ENCODE measurements at regions not wholly inside any gene's neighbourhood (a gene's known extent, or its start where the extent isn't known, plus 50 kb on each side); places are given as distances from the start of the nearest gene placed in this dataset.

DNA sequence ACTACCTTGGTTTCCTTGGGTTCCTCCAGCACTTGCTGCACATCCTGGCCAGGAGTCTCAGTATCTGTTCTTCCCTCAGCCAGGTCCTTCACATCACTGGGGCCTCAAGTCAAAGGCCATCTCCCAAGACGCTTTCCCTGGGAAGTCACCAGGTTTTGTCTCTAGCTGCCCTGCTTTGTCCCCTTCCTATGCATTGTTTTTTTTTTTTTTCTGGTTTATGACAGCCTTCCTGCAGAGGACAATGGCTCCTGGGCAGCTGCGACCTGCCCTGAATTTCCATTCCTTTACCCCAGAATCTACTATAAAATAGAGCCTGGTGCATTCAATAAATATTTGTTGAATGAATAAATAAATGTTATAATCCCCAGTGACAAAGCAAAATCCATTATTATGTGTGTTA is 687.3 kb downstream of the QKI start:
- no peak overlapping the region for H3K4me3 Mint-ChIP-seq (ENCODE audit: unreplicated experiment)
- no peaks in the 10 kb centered on the region for H3K27me3 Mint-ChIP-seq (ENCODE audit: low read depth, unreplicated experiment)
- TF ChIP-seq, protein P1, sequence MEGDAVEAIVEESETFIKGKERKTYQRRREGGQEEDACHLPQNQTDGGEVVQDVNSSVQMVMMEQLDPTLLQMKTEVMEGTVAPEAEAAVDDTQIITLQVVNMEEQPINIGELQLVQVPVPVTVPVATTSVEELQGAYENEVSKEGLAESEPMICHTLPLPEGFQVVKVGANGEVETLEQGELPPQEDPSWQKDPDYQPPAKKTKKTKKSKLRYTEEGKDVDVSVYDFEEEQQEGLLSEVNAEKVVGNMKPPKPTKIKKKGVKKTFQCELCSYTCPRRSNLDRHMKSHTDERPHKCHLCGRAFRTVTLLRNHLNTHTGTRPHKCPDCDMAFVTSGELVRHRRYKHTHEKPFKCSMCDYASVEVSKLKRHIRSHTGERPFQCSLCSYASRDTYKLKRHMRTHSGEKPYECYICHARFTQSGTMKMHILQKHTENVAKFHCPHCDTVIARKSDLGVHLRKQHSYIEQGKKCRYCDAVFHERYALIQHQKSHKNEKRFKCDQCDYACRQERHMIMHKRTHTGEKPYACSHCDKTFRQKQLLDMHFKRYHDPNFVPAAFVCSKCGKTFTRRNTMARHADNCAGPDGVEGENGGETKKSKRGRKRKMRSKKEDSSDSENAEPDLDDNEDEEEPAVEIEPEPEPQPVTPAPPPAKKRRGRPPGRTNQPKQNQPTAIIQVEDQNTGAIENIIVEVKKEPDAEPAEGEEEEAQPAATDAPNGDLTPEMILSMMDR (IDR thresholded peaks at IDR 0.05; ENCODE audit: insufficient read depth, low read depth, low read length), result no peak
- TF ChIP-seq EZH2 (IDR thresholded peaks at IDR 0.05; ENCODE audit: insufficient read depth, low read length), result no peak
- no peaks in the 10 kb centered on the region for H3K36me3 Mint-ChIP-seq (ENCODE audit: low read depth, unreplicated experiment)
- Histone ChIP-seq H3K4me1 (ENCODE audit: insufficient read depth, low read length) (peaks cover 22% of the 10 kb centered on the region), H3K9ac (ENCODE audit: low read length) (no peak overlapping the region), H2AFZ (ENCODE audit: low read depth, low read length) (no peak overlapping the region), H3K27me3 (ENCODE audit: insufficient read depth, low read length) (no peaks in the 10 kb centered on the region), H3K27ac (ENCODE audit: low read depth, low read length) (no peak overlapping the region), H3K9me3 (ENCODE audit: insufficient read depth, low read depth, low read length) (no peaks in the 10 kb centered on the region), H3K79me2 (ENCODE audit: insufficient read depth, low read length) (no peaks in the 10 kb centered on the region), H4K20me1 (ENCODE audit: insufficient read depth, low read length) (no peaks in the 10 kb centered on the region), H3K4me3 (ENCODE audit: insufficient read depth, low read depth, low read length) (no peak overlapping the region), H3K36me3 (ENCODE audit: insufficient read depth, low read length) (no peaks in the 10 kb centered on the region), H3K4me2 (ENCODE audit: low read length) (no peak overlapping the region)
- no peak overlapping the region for H3K27ac Mint-ChIP-seq (ENCODE audit: unreplicated experiment)
- DNase-seq (ENCODE audit: low read depth), result no peak
- peaks cover 22% of the 10 kb centered on the region for H3K4me1 Mint-ChIP-seq (ENCODE audit: low read depth, unreplicated experiment)
- FAIRE-seq, result no peak
- no peaks in the 10 kb centered on the region for H3K9me3 Mint-ChIP-seq (ENCODE audit: unreplicated experiment)

- peaks cover 22% of the 10 kb centered on the region for H3K4me1 ChIP-seq (ENCODE audit: insufficient read depth, low read length)
- H3K27me3 ChIP-seq (ENCODE audit: insufficient read depth, low read length), result no peaks in the 10 kb centered on the region
- H3K9me3 Mint-ChIP-seq (ENCODE audit: unreplicated experiment), result no peaks in the 10 kb centered on the region
- FAIRE-seq (no peak), DNase-seq (ENCODE audit: low read depth) (peak; percentile 14)
- H3K27ac ChIP-seq (ENCODE audit: low read depth, low read length), result no peak overlapping the region
- H3K4me3 Mint-ChIP-seq (ENCODE audit: unreplicated experiment), result no peak overlapping the region
- peak overlapping the region; percentile 44 for H3K9ac ChIP-seq (ENCODE audit: low read length)
- no peak for TF ChIP-seq EZH2 (IDR thresholded peaks at IDR 0.05; ENCODE audit: insufficient read depth, low read length)
- TF ChIP-seq, protein P1 (IDR thresholded peaks at IDR 0.05; ENCODE audit: insufficient read depth, low read depth, low read length), result no peak
- peaks cover 22% of the 10 kb centered on the region for H3K4me1 Mint-ChIP-seq (ENCODE audit: low read depth, unreplicated experiment)
- no peak overlapping the region for H3K4me3 ChIP-seq (ENCODE audit: insufficient read depth, low read depth, low read length)
- no peaks in the 10 kb centered on the region for H3K79me2 ChIP-seq (ENCODE audit: insufficient read depth, low read length)
- H4K20me1 ChIP-seq (ENCODE audit: insufficient read depth, low read length), result no peaks in the 10 kb centered on the region
- no peaks in the 10 kb centered on the region for H3K36me3 Mint-ChIP-seq (ENCODE audit: low read depth, unreplicated experiment)
- no peaks in the 10 kb centered on the region for H3K27me3 Mint-ChIP-seq (ENCODE audit: low read depth, unreplicated experiment)
- peak overlapping the region; percentile 78 for H3K4me2 ChIP-seq (ENCODE audit: low read length)
- H2AFZ ChIP-seq (ENCODE audit: low read depth, low read length), result peak overlapping the region; percentile 80
- H3K9me3 ChIP-seq (ENCODE audit: insufficient read depth, low read depth, low read length), result no peaks in the 10 kb centered on the region
- peak overlapping the region; percentile 27 for H3K27ac Mint-ChIP-seq (ENCODE audit: unreplicated experiment)
- H3K36me3 ChIP-seq (ENCODE audit: insufficient read depth, low read length), result no peaks in the 10 kb centered on the region
Measured at GRCh38 chr6:164099269-164099865, 684.8 kb downstream of the QKI start.

GRCh38 chr6:164098857-164099267 is 684.3 kb downstream of the QKI start:
- DNase-seq (ENCODE audit: low read depth), result peak; percentile 49
- H3K27ac Mint-ChIP-seq (ENCODE audit: unreplicated experiment), result peak overlapping the region; percentile 30
- peak; percentile 5 for FAIRE-seq
- H3K27ac ChIP-seq (ENCODE audit: low read depth, low read length), result no peak overlapping the region
- H3K9ac ChIP-seq (ENCODE audit: low read length), result no peak overlapping the region
- H3K4me2 ChIP-seq (ENCODE audit: low read length), result peak overlapping the region; percentile 78
- no peak overlapping the region for H3K4me3 ChIP-seq (ENCODE audit: insufficient read depth, low read depth, low read length)
- H3K4me1 ChIP-seq (ENCODE audit: insufficient read depth, low read length), result peaks cover 22% of the 10 kb centered on the region
- peaks cover 22% of the 10 kb centered on the region for H3K4me1 Mint-ChIP-seq (ENCODE audit: low read depth, unreplicated experiment)
- no peaks in the 10 kb centered on the region for H3K9me3 ChIP-seq (ENCODE audit: insufficient read depth, low read depth, low read length)
- no peak for TF ChIP-seq EZH2 (IDR thresholded peaks at IDR 0.05; ENCODE audit: insufficient read depth, low read length)
- TF ChIP-seq, protein P1 (IDR thresholded peaks at IDR 0.05; ENCODE audit: insufficient read depth, low read depth, low read length), result no peak
- H3K79me2 ChIP-seq (ENCODE audit: insufficient read depth, low read length), result no peaks in the 10 kb centered on the region
- no peak overlapping the region for H2AFZ ChIP-seq (ENCODE audit: low read depth, low read length)
- no peaks in the 10 kb centered on the region for H4K20me1 ChIP-seq (ENCODE audit: insufficient read depth, low read length)
- H3K4me3 Mint-ChIP-seq (ENCODE audit: unreplicated experiment), result no peak overlapping the region
- no peaks in the 10 kb centered on the region for H3K36me3 Mint-ChIP-seq (ENCODE audit: low read depth, unreplicated experiment)
- no peaks in the 10 kb centered on the region for H3K36me3 ChIP-seq (ENCODE audit: insufficient read depth, low read length)
- H3K9me3 Mint-ChIP-seq (ENCODE audit: unreplicated experiment), result no peaks in the 10 kb centered on the region
- H3K27me3 Mint-ChIP-seq (ENCODE audit: low read depth, unreplicated experiment), result no peaks in the 10 kb centered on the region
- H3K27me3 ChIP-seq (ENCODE audit: insufficient read depth, low read length), result no peaks in the 10 kb centered on the region
